Heart right ventricle (tissue), 16 donors: ENCODE measurements at regions not wholly inside any gene's neighbourhood (a gene's known extent, or its start where the extent isn't known, plus 50 kb on each side); places are given as distances from the start of the nearest gene placed in this dataset.

ENCODE experiments used
- ATAC-seq, 8 donors: fragments of 200-7000 bp; cut with Tn5 transposase; one replicate each; pipeline ENCODE4 v1.9.1; 2020; ENCODE audit warnings: mild to moderate bottlenecking in 8 of 8, moderate library complexity in 8 of 8, moderate number of reproducible peaks in 1 of 8
- DNase-seq, 2 donors: peaks; one replicate each; pipeline ENCODE4 v3.0.0-alpha.2; 2020
- H3K27ac ChIP-seq, 10 donors: fragments of 200-600 bp; sonication (generic) in 2 of 10; one replicate each; pipeline versions ENCODE4 v1.5.0 to v1.8.0; 2020 to 2022; ENCODE audit warnings: mild to moderate bottlenecking in 3 of 10
- H3K27me3 ChIP-seq, 7 donors: fragments of 200-600 bp; one replicate each; pipeline ENCODE4 v1.8.0; 2021 to 2022; ENCODE audit warnings: mild to moderate bottlenecking in 2 of 7
- H3K36me3 ChIP-seq, 9 donors: fragments of 200-600 bp; sonication (generic) in 1 of 9; one replicate each; pipeline versions ENCODE4 v1.5.0 to v1.8.0; 2020 to 2022; ENCODE audit warnings: mild to moderate bottlenecking in 2 of 9
- H3K4me1 ChIP-seq, 9 donors: fragments of 200-600 bp; sonication (generic) in 1 of 9; one replicate each; pipeline versions ENCODE4 v1.5.0 to v1.8.0; 2020 to 2022; ENCODE audit warnings: mild to moderate bottlenecking in 4 of 9
- H3K4me3 ChIP-seq, 10 donors: fragments of 200-600 bp; sonication (generic) in 2 of 10; one replicate each; pipeline versions ENCODE4 v1.5.0 to v1.8.0; 2020 to 2022; ENCODE audit warnings: mild to moderate bottlenecking in 7 of 10, moderate library complexity in 2 of 10
- H3K9me3 ChIP-seq, 11 donors: fragments of 200-600 bp in 10 of 11; sonication (generic) in 2 of 11; one replicate each; pipeline versions ENCODE4 v1.5.0 to v1.8.0; 2013 to 2022; ENCODE audit warnings: mild to moderate bottlenecking in 2 of 11, control low read depth in 1 of 11, moderate library complexity in 1 of 11
- WGBS, 2 donors: extraction: QIAGEN DNeasy Blood & Tissue Kit; methylation state at CpG; one replicate each; pipeline ENCODE4 v1.1.7; 2013; ENCODE audit warnings: inconsistent platforms in 1 of 2; 5-methylcytosine and 5-hydroxymethylcytosine counted together
- intact Hi-C, 10 donors: fragments of 100-400 bp; cut with DNase I; formaldehyde crosslinking; loops; one replicate each; pipeline versions ENCODE4 v1.11.1 to v1.14.2; 2022
- TF ChIP-seq, protein P1 (sequence below), 9 donors: fragments of 200-600 bp; sonication (generic) in 2 of 9; IDR thresholded peaks; one replicate each; pipeline versions ENCODE4 v1.5.0 to v1.8.0; 2021 to 2022; ENCODE audit warnings: antibody characterized with exemption in 9 of 9, mild to moderate bottlenecking in 5 of 9, moderate library complexity in 1 of 9
- donor health status: Arrhythmogenic right ventricular cardiomyopathy.
- donor health status: ischemic (EF 13 %, LVEDD 7.1; RV severe dilation, severe dysfunction).
- donor health status: healthy with polysubstance abuse.
- donor health status: DM: no; HTN: yes; CAD: no.
- donor health status: DM: no; HTN: no; CAD: no.
- donor health status: ischemic (EF 25% LVEDD 6.9; RV normal size, moderate dysfunction).
- donor health status: ischemic (EF 25% LVEDD 5.7; RV mildly dilated, moderate dysfunction).
- donor health status: healthy.
- donor health status: DM: yes; HTN: yes; CAD: no.
- donor health status: Ischemic cardiomyopathy.
- donor health status: ischemic (EF 35%, LVEDD 5.7; RV mildly dilated, moderate dysfunction).
- donor health status: nonischemic (EF 11% LVEDD 7.7; RV severe dilation, severe dysfunction).
- donor health status: DM: yes; HTN: yes; CAD: no.
- donor health status: PGD.
- donor health status: ischemic (EF 29% LVEDD 5.4; RV normal size, mild dysfunction).
- donor health status: nonischemic (EF 23%, LVEDD 6.1; RV moderate dilation, normal function).

DNA sequence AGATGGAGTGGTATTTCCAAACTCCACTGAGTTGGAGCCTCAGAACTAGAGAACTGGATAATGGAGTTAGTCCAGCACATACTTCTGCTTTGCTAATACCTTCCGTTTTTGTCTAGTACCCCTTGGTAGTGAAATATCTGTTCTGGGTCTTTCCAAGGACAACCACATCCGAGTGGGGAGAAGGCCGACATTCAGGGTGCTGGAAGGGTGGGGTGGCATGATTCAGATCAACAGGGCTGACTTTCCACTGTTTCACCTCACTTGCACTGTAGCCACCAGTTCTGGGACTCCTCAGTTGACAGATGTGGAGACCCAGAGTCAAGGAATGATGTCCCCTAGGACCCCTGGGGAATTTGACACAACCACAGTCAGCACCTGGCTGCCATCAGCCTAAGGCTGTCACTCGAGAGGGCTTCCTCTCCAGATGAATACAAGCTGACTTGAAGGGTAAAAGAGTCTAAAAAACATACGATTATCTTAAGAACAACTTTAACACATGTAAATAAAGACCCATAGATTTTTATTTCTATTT lies 84.8 kb upstream of the HNF1B start:
- peaks cover 0 to 8% (median 0%) of the 10 kb centered on the region in 7 donors for H3K27me3 ChIP-seq
- no peaks in the 10 kb centered on the region for H3K9me3 ChIP-seq
- H3K27ac ChIP-seq = no peak overlapping the region
- intact Hi-C loops = loop anchor here in 1 of 10 donors (10.0 kb wide), 1 partner anchor 185 kb away; the partner anchor contains the start of gene DDX52
- no peak for DNase-seq
- TF ChIP-seq, protein P1, sequence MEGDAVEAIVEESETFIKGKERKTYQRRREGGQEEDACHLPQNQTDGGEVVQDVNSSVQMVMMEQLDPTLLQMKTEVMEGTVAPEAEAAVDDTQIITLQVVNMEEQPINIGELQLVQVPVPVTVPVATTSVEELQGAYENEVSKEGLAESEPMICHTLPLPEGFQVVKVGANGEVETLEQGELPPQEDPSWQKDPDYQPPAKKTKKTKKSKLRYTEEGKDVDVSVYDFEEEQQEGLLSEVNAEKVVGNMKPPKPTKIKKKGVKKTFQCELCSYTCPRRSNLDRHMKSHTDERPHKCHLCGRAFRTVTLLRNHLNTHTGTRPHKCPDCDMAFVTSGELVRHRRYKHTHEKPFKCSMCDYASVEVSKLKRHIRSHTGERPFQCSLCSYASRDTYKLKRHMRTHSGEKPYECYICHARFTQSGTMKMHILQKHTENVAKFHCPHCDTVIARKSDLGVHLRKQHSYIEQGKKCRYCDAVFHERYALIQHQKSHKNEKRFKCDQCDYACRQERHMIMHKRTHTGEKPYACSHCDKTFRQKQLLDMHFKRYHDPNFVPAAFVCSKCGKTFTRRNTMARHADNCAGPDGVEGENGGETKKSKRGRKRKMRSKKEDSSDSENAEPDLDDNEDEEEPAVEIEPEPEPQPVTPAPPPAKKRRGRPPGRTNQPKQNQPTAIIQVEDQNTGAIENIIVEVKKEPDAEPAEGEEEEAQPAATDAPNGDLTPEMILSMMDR (IDR thresholded peaks at IDR 0.05) = no peak
- H3K4me1 ChIP-seq = peaks cover 0 to 57% (median 8%) of the 10 kb centered on the region in 9 donors
- 65 to 71% methylated on average over 5 of the region's 5 CpGs for WGBS, 2 donors
- no peak overlapping the region for H3K4me3 ChIP-seq
- ATAC-seq = no peak
- no peaks in the 10 kb centered on the region for H3K36me3 ChIP-seq

- no peak overlapping the region for H3K4me3 ChIP-seq
- no peaks in the 10 kb centered on the region for H3K36me3 ChIP-seq
- ATAC-seq (peak in 1 of 8 donors; percentile 30), DNase-seq (no peak)
- peak overlapping the region in 1 of 10 donors; percentile 60 for H3K27ac ChIP-seq
- intact Hi-C loops = loop anchor here in 1 of 10 donors (10.0 kb wide), 1 partner anchor 184 kb away; the partner anchor contains the start of gene DDX52
- TF ChIP-seq, protein P1 (IDR thresholded peaks at IDR 0.05) = no peak
- WGBS, 2 donors = 48 to 62% methylated on average over 5 of the region's 5 CpGs
- H3K27me3 ChIP-seq = peaks cover 0 to 5% (median 0%) of the 10 kb centered on the region in 7 donors
- no peaks in the 10 kb centered on the region for H3K9me3 ChIP-seq
- H3K4me1 ChIP-seq = peaks cover 0 to 61% (median 12%) of the 10 kb centered on the region in 9 donors
Measured at GRCh38 chr17:37828651-37829124, 83.8 kb upstream of the HNF1B start.

DNA sequence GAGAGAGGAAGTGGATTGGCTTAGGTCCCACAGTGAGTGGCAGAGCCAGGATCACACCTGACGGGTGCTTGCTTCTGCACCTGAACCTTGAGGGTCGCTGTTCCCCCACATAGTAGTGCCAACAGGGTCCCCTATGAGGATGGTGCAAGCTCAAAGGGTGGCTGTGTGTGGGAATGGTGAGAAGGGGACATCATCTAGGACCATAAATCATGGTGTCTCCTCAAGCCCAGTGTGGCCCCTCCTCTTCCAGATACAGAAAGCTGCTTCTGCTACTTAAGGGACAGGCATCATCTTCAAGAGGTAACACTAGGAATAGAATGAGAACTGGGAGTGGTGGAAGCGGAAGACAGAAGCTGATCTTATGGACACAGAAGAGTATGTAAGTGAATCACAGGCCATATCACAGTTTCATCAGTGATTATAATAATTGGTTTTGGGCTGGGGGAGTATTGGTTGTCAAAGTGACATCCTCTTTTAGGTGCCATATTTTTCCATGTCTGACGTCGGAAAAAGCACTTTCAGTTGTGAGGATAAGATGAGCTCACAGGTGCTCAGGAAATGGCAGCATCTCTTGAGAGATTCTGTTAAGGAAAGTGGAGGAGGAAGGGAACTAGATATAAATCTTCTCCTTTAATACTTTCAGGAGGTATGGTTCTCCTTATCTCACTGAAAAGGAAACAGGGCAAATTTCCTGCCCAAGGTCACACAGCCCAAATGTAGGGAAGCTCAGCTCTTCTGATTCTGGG lies 83.2 kb upstream of the HNF1B start:
- peak overlapping the region in 1 of 10 donors; percentile 60 for H3K27ac ChIP-seq
- intact Hi-C loops = loop anchor here in 1 of 10 donors (10.0 kb wide), 1 partner anchor 183 kb away; the partner anchor contains the start of gene DDX52

More for the DNA sequence above, 83.2 kb upstream of the HNF1B start:
- 73 to 83% methylated on average over 5 of the region's 5 CpGs for WGBS, 2 donors
- Histone ChIP-seq H3K4me1 (peaks cover 0 to 61% (median 12%) of the 10 kb centered on the region in 9 donors), H3K9me3 (no peaks in the 10 kb centered on the region), H3K4me3 (no peak overlapping the region), H3K36me3 (no peaks in the 10 kb centered on the region), H3K27me3 (peaks cover 0 to 5% (median 0%) of the 10 kb centered on the region in 7 donors)
- DNase-seq = no peak
- TF ChIP-seq, protein P1 (IDR thresholded peaks at IDR 0.05) = no peak
- ATAC-seq = no peak
